ENCODE measurements at regions not wholly inside any gene's neighbourhood (a gene's known extent, or its start where the extent isn't known, plus 50 kb on each side); places are given as distances from the start of the nearest gene placed in this dataset.

GRCh38 chr3:95939235-95939809, 875.1 kb upstream of the EPHA6 start:
- no peak for DNase-seq (ENCODE audit: low read depth)

GRCh38 chr3:95965704-95966336, 848.6 kb upstream of the EPHA6 start:
- DNase-seq (ENCODE audit: low read depth) = no peak

GRCh38 chr3:95971573-95971972, 842.8 kb upstream of the EPHA6 start:
- no peak for DNase-seq (ENCODE audit: low read depth)

- no peak for DNase-seq (ENCODE audit: low read depth)
Observed at GRCh38 chr3:95994338-95994737, 820.1 kb upstream of the EPHA6 start.

GRCh38 chr3:96000966-96001365, 813.4 kb upstream of the EPHA6 start:
- DNase-seq (ENCODE audit: low read depth) = no peak

DNA sequence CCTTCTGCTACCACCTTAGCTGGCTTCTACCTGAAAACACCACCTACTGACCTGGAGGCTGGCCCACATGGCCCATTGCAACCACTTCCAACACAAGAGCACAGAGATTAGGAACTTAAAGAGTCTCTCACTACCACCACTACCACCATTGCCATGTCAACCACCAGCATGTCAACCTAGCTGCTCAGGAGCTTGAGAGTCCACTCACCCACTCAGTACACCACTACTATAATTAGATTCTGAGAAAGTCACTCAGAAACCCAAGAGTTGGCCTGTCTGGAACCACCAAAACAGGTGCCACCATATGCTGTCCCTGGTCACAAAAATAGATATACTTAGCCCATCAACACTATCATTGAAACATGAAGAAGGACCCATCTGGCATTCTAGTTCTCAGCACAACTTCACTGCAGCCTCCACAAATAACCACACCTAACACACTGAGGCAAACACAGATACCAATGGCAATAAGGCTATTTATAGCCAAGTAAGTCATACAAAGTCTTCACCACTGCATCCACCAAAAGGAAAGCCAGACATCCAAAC, 806.7 kb upstream of the EPHA6 start:
- no peak for DNase-seq (ENCODE audit: low read depth)

GRCh38 chr3:96012939-96013338, 801.5 kb upstream of the EPHA6 start:
- DNase-seq (ENCODE audit: low read depth) = no peak

- no peak for DNase-seq (ENCODE audit: low read depth)
Observed at GRCh38 chr3:96017556-96017955, 796.8 kb upstream of the EPHA6 start.

GRCh38 chr3:96022676-96023075, 791.7 kb upstream of the EPHA6 start:
- no peak for DNase-seq (ENCODE audit: low read depth)

- no peak for DNase-seq (ENCODE audit: low read depth)
Observed at GRCh38 chr3:96027718-96028117, 786.7 kb upstream of the EPHA6 start.

- no peak for DNase-seq (ENCODE audit: low read depth)
Observed at GRCh38 chr3:96039632-96040031, 774.8 kb upstream of the EPHA6 start.

DNA sequence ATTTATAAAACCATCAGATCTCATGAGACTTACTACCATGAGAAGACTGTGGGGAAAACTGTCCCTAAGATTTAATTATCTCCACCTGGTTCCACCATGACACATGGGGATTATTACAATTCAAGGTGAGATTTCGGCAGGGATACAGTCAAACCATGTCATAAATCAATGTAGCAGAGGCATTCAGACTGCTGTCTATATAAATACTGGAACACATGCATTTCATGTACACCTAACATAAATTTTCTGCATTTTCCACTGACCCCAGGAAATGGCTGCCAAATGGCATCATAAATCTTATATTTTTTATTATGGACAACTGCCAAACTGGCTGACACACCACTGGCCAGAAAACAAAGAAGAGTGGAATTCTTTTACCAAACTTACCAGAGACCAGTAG, 755.1 kb upstream of the EPHA6 start:
- DNase-seq (ENCODE audit: low read depth) = no peak

- no peak for DNase-seq (ENCODE audit: low read depth)
Observed at GRCh38 chr3:96069065-96069464, 745.3 kb upstream of the EPHA6 start.

- DNase-seq (ENCODE audit: low read depth) = no peak
Observed at GRCh38 chr3:96070678-96071077, 743.7 kb upstream of the EPHA6 start.

DNA sequence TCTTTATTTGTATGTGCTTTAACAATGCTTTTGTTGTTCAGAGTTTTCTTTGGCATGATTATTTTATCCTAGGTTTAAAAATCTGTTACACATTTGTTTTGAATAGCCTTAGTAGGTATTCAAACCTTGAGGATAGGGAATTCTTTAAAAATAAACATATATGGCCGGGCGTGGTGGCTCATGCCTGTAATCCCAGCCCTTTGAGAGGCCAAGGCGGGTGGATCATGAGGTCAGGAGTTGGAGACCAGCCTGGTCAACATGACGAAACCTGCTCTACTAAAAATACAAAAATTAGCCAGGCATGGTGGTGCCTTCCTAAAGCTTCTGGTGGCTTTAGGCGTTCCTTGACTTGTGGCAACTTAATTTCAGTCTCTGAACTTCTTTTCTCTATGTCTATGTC, 743.3 kb upstream of the EPHA6 start:
- no peak for DNase-seq (ENCODE audit: low read depth)

DNA sequence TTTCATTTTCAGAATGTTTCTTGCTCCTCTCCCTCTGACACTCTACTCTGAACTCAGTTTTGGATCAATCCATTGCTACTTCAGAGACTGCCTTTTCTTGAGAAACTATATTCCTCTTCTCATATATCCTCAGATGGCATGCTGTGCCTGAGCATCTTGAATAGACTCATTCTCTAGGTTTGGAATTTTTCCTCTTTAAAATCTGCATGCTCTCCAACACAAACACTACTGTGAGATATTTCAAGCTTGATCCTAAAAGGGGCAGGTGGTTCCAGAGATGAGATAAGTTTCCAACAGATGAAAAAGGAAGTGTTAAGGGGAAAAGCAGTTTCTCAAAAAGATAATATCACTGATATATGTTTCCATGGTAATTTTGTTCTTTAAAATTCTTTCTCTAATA, 742.2 kb upstream of the EPHA6 start:
- no peak for DNase-seq (ENCODE audit: low read depth)

- no peak for DNase-seq (ENCODE audit: low read depth)
Observed at GRCh38 chr3:96083610-96084009, 730.8 kb upstream of the EPHA6 start.

GRCh38 chr3:96086018-96086417, 728.4 kb upstream of the EPHA6 start:
- no peak for DNase-seq (ENCODE audit: low read depth)

GRCh38 chr3:96101006-96101560, 713.3 kb upstream of the EPHA6 start:
- DNase-seq (ENCODE audit: low read depth) = no peak

- DNase-seq (ENCODE audit: low read depth) = no peak
Observed at GRCh38 chr3:96106701-96107100, 707.7 kb upstream of the EPHA6 start.

Measured in stimulated activated CD8-positive, alpha-beta memory T cell treated with anti-CD3 and anti-CD28 coated beads, Interleukin-7, amount 100 ng/mL, for 24 hours (primary cell).